GM12878 (cell line): ENCODE measurements at regions not wholly inside any gene's neighbourhood (a gene's known extent, or its start where the extent isn't known, plus 50 kb on each side); places are given as distances from the start of the nearest gene placed in this dataset.

Source experiments
- ATAC-seq: fragments of 200-7000 bp; cut with Tn5 transposase; 3 replicates; pipeline ENCODE4 v1.9.1; 2020; ENCODE audit warnings: mild to moderate bottlenecking, moderate library complexity
- BruUV-seq: library from RNA; stranded (reverse); fragments of 400-500 nt; replicated peaks from 2 replicates; lab custom pipeline; 2021; lab: Mats Ljungman, UMichigan
- CTCF ChIA-PET: fragments of 300-600 bp; sonication (Branson Sonifier 250); formaldehyde crosslinking; extraction: SDS; loops from one replicate; lab custom pipeline; 2021; ENCODE audit warnings: inconsistent platforms; lab: Yijun Ruan, JAX
- POLR2A ChIA-PET: fragments of 350-600 bp; formaldehyde crosslinking; extraction: SDS; loops from one replicate; lab custom pipeline; 2021; ENCODE audit warnings: inconsistent platforms; lab: Charles Lee
- RAD21 ChIA-PET: fragments of 300-600 bp; sonication (Branson Sonifier 250); formaldehyde crosslinking; loops from one replicate; lab custom pipeline; 2023; ENCODE audit warnings: antibody characterized with exemption; ENCODE audit not compliant: unreplicated experiment; lab: Charles Lee
- SMC1A ChIA-PET: fragments of 300-600 bp; sonication (Branson Sonifier 250); formaldehyde crosslinking; loops from one replicate; lab custom pipeline; 2023; ENCODE audit not compliant: unreplicated experiment, uncharacterized antibody; lab: Charles Lee
- DNase-seq: peaks from one replicate; pipeline ENCODE4 v3.0.0-alpha.2; 2011; ENCODE audit warnings: low read depth, low spot score
- FAIRE-seq: peaks from 3 replicates; lab custom pipeline; 2011; peaks lifted over from hg19 to GRCh38; lab: Jason Lieb, UNC
- H2AFZ ChIP-seq: 2 replicates; pipeline ENCODE4 v1.6.0; 2011; ENCODE audit warnings: low read depth, low read length, control low read depth; ENCODE audit not compliant: control insufficient read depth
- H3K27ac ChIP-seq: 2 replicates; pipeline ENCODE4 v1.5.1; 2011; ENCODE audit warnings: control low read depth; ENCODE audit not compliant: control insufficient read depth, insufficient read depth
- H3K27me3 ChIP-seq, 2 experiments: replicated peaks in 1 of 2; 2 replicates each; pipeline versions ENCODE4 v1.6.0 to v1.6.1; 2011; ENCODE audit warnings: low read length in 1 of 2; ENCODE audit not compliant: control insufficient read depth in 2 of 2, insufficient read depth in 2 of 2
- H3K36me3 ChIP-seq, 2 experiments: 2 replicates each; pipeline ENCODE4 v1.5.1; 2011; ENCODE audit warnings: low read length in 1 of 2; ENCODE audit not compliant: control insufficient read depth in 2 of 2, insufficient read depth in 2 of 2
- H3K4me1 ChIP-seq: 2 replicates; pipeline ENCODE4 v1.6.1; 2011; ENCODE audit warnings: mild to moderate bottlenecking, low read length, moderate library complexity, mixed read lengths; ENCODE audit not compliant: control insufficient read depth, insufficient read depth
- H3K4me2 ChIP-seq: 2 replicates; pipeline ENCODE4 v1.6.0; 2011; ENCODE audit warnings: control low read depth; ENCODE audit not compliant: control insufficient read depth, insufficient read depth
- H3K4me3 ChIP-seq: fragments of 200-600 bp; sonication (generic); 2 replicates; pipeline ENCODE4 v1.5.1; 2016
- H3K79me2 ChIP-seq: 2 replicates; pipeline ENCODE4 v1.6.0; 2011; ENCODE audit warnings: low read length; ENCODE audit not compliant: control insufficient read depth, insufficient read depth
- H3K9ac ChIP-seq: 2 replicates; pipeline ENCODE4 v1.8.0; 2011; ENCODE audit warnings: low read length, control low read depth, mixed read lengths; ENCODE audit not compliant: control insufficient read depth, insufficient read depth
- H3K9me3 ChIP-seq: replicated peaks from 3 replicates; pipeline ENCODE4 v1.5.1; 2011; ENCODE audit warnings: mild to moderate bottlenecking, low read length; ENCODE audit not compliant: control insufficient read depth, insufficient read depth
- H4K20me1 ChIP-seq: 2 replicates; pipeline ENCODE4 v1.6.0; 2011; ENCODE audit not compliant: control insufficient read depth, insufficient read depth
- CUX1 ChIP-seq: IDR thresholded peaks from 2 replicates; pipeline ENCODE4 v1.6.1; 2012; ENCODE audit warnings: improper control_type of control experiment, low read depth, low read length; ENCODE audit not compliant: insufficient replicate concordance
- DPF2 ChIP-seq: fragments of 450-650 bp; IDR thresholded peaks from 2 replicates; pipeline ENCODE4 v1.6.1; 2017; ENCODE audit warnings: mild to moderate bottlenecking
- LARP7 ChIP-seq: fragments of 450-650 bp; IDR thresholded peaks from 2 replicates; pipeline ENCODE4 v1.6.1; 2017; ENCODE audit warnings: mild to moderate bottlenecking
- WGBS: methylation state at CpG from one replicate; pipeline ENCODE4 v1.1.6; 2016; ENCODE audit warnings: low lambda C conversion rate; ENCODE audit not compliant: insufficient replicate concordance, insufficient coverage; ENCODE audit errors: missing lambda C conversion rate; 5-methylcytosine and 5-hydroxymethylcytosine counted together
- in situ Hi-C: fragments of 300-500 bp; cut with MboI; formaldehyde crosslinking; loops from 9 replicates; pipeline ENCODE4 v1.14.3; 2018; ENCODE audit warnings: mixed read lengths
- intact Hi-C: fragments of 100-400 bp; cut with micrococcal nuclease; formaldehyde crosslinking; loops from one replicate; pipeline ENCODE4 v1.14.2; 2022; ENCODE audit not compliant: unreplicated experiment

GRCh38 chr2:129024796-129025195 is 706.1 kb upstream of the HS6ST1 start:
- Histone ChIP-seq H3K4me3 (no peak overlapping the region), H3K4me2 (no peak overlapping the region), H3K9me3 (no peaks in the 10 kb centered on the region), H4K20me1 (no peaks in the 10 kb centered on the region), H2AFZ (no peak overlapping the region), H3K27me3 (no peaks in the 10 kb centered on the region), H3K27ac (no peak overlapping the region), H3K9ac (no peak overlapping the region), H3K36me3 (no peaks in the 10 kb centered on the region), H3K79me2 (no peaks in the 10 kb centered on the region), H3K4me1 (no peaks in the 10 kb centered on the region)
- no peak for TF ChIP-seq CUX1
- TF ChIP-seq LARP7 = no peak
- TF ChIP-seq DPF2 = no peak
- DNase-seq = no peak
- no peak for ATAC-seq
- intact Hi-C loops (no loop called here), in situ Hi-C loops (no loop called here)
- CTCF ChIA-PET = no interaction called here
- WGBS = 0% methylated on average over 2 of the region's 2 CpGs
- RAD21 ChIA-PET = no interaction called here
- no TSS peak for BruUV-seq
- SMC1A ChIA-PET = no interaction called here
- POLR2A ChIA-PET = no interaction called here
- no peak for FAIRE-seq
